ENCODE measurements at regions not wholly inside any gene's neighbourhood (a gene's known extent, or its start where the extent isn't known, plus 50 kb on each side); places are given as distances from the start of the nearest gene placed in this dataset.

GRCh38 chr7:8818406-8818805 lies 385.0 kb downstream of the NXPH1 start:
- no peaks in the 10 kb centered on the region for H4K20me1 ChIP-seq (ENCODE audit: insufficient read depth)

GRCh38 chr7:8822595-8822994 lies 389.2 kb downstream of the NXPH1 start:
- H3F3A ChIP-seq (ENCODE audit: insufficient read depth, low read length, poor library complexity, severe bottlenecking): no peaks in the 10 kb centered on the region
- H2AFZ ChIP-seq (ENCODE audit: low read depth, low read length): no peak overlapping the region
- H3K9me3 ChIP-seq (ENCODE audit: low read length): no peaks in the 10 kb centered on the region
- no peaks in the 10 kb centered on the region for H3K27me3 ChIP-seq (ENCODE audit: insufficient read depth, low read depth, low read length)
- H3K4me2 ChIP-seq (ENCODE audit: low read length): no peak overlapping the region
- no peak overlapping the region for H3K9ac ChIP-seq (ENCODE audit: low read length)
- no peaks in the 10 kb centered on the region for H3K79me2 ChIP-seq (replicated peaks; ENCODE audit: insufficient read depth, low read length)
- no peaks in the 10 kb centered on the region for H4K20me1 ChIP-seq (ENCODE audit: insufficient read depth)
- H3K9me2 ChIP-seq (ENCODE audit: insufficient read depth, low read length): no peaks in the 10 kb centered on the region
- H3K4me3 ChIP-seq (ENCODE audit: low read length): no peak overlapping the region
- H3K36me3 ChIP-seq (ENCODE audit: insufficient read depth, low read length): no peaks in the 10 kb centered on the region
- no peak overlapping the region for H3K27ac ChIP-seq (ENCODE audit: low read length)
- TF ChIP-seq REST (IDR thresholded peaks at IDR 0.05; ENCODE audit: borderline replicate concordance) (no peak), CTCF (IDR thresholded peaks at IDR 0.05; ENCODE audit: poor library complexity, severe bottlenecking) (no peak), POLR2AphosphoS5 (IDR thresholded peaks at IDR 0.05) (no peak), RAD21 (conservative IDR thresholded peaks at IDR 0.05) (no peak), TAF1 (IDR thresholded peaks at IDR 0.05; ENCODE audit: low read depth) (no peak), SMC3 (conservative IDR thresholded peaks at IDR 0.05; ENCODE audit: poor library complexity) (no peak), EP300 (conservative IDR thresholded peaks at IDR 0.05; ENCODE audit: poor library complexity, severe bottlenecking) (no peak)

More at GRCh38 chr7:8818406-8818805, 385.0 kb downstream of the NXPH1 start:
- Histone ChIP-seq H3K27me3 (ENCODE audit: insufficient read depth, low read depth, low read length) (no peaks in the 10 kb centered on the region), H3F3A (ENCODE audit: insufficient read depth, low read length, poor library complexity, severe bottlenecking) (no peaks in the 10 kb centered on the region), H3K27ac (ENCODE audit: low read length) (no peak overlapping the region), H2AFZ (ENCODE audit: low read depth, low read length) (no peak overlapping the region), H3K36me3 (ENCODE audit: insufficient read depth, low read length) (no peaks in the 10 kb centered on the region), H3K4me2 (ENCODE audit: low read length) (no peak overlapping the region), H3K9me2 (ENCODE audit: insufficient read depth, low read length) (no peaks in the 10 kb centered on the region), H3K79me2 (replicated peaks; ENCODE audit: insufficient read depth, low read length) (no peaks in the 10 kb centered on the region), H3K9ac (ENCODE audit: low read length) (no peak overlapping the region), H3K9me3 (ENCODE audit: low read length) (no peaks in the 10 kb centered on the region), H3K4me3 (ENCODE audit: low read length) (no peak overlapping the region)
- no peak for TF ChIP-seq CTCF (IDR thresholded peaks at IDR 0.05; ENCODE audit: poor library complexity, severe bottlenecking)
- no peak for TF ChIP-seq RAD21 (conservative IDR thresholded peaks at IDR 0.05)
- TF ChIP-seq TAF1 (IDR thresholded peaks at IDR 0.05; ENCODE audit: low read depth): no peak
- no peak for TF ChIP-seq POLR2AphosphoS5 (IDR thresholded peaks at IDR 0.05)
- TF ChIP-seq EZH2 (IDR thresholded peaks at IDR 0.05; ENCODE audit: borderline replicate concordance, insufficient read depth, low read length, poor library complexity, severe bottlenecking): no peak
- no peak for TF ChIP-seq REST (IDR thresholded peaks at IDR 0.05; ENCODE audit: borderline replicate concordance)
- no peak for TF ChIP-seq SMC3 (conservative IDR thresholded peaks at IDR 0.05; ENCODE audit: poor library complexity)
- no peak for TF ChIP-seq MXI1 (conservative IDR thresholded peaks at IDR 0.05; ENCODE audit: poor library complexity, severe bottlenecking)
- no peak for TF ChIP-seq EP300 (conservative IDR thresholded peaks at IDR 0.05; ENCODE audit: poor library complexity, severe bottlenecking)

All from neural cell (in vitro differentiated cells).